ENCODE measurements at regions not wholly inside any gene's neighbourhood (a gene's known extent, or its start where the extent isn't known, plus 50 kb on each side); places are given as distances from the start of the nearest gene placed in this dataset.

- TF ChIP-seq CTCF (IDR thresholded peaks at IDR 0.05; ENCODE audit: low read length), result no peak
- TF ChIP-seq EZH2phosphoT487 (IDR thresholded peaks at IDR 0.05; ENCODE audit: low read length), result no peak
Observed at GRCh38 chr20:50269091-50270033, 78.7 kb downstream of the CEBPB start.
